ENCODE measurements at regions not wholly inside any gene's neighbourhood (a gene's known extent, or its start where the extent isn't known, plus 50 kb on each side); places are given as distances from the start of the nearest gene placed in this dataset.

DNA sequence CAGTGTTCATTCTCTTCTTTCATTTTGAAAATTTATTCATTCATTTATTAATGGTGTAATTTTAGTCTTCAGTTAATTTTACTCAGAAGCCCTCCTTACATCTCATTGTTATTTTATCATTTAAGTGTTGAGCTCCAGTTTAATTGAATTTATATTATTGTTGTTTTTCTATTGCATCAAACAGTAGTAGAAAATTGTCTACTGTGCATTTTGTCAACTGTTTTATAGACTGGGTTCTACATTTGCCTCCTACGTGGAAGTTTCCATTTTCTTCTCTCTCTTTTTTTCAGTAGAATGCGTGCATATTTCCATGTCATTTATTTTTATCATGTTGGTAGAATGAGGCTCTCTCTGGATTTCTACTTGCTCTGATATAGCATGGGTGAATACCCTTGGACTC is 487.4 kb downstream of the NR2F2 start:
- no peak overlapping the region for H3K27ac ChIP-seq
- intact Hi-C loops (cut with DNase I): no loop called here
- H3K36me3 ChIP-seq: no peaks in the 10 kb centered on the region
- TF ChIP-seq, protein P1, sequence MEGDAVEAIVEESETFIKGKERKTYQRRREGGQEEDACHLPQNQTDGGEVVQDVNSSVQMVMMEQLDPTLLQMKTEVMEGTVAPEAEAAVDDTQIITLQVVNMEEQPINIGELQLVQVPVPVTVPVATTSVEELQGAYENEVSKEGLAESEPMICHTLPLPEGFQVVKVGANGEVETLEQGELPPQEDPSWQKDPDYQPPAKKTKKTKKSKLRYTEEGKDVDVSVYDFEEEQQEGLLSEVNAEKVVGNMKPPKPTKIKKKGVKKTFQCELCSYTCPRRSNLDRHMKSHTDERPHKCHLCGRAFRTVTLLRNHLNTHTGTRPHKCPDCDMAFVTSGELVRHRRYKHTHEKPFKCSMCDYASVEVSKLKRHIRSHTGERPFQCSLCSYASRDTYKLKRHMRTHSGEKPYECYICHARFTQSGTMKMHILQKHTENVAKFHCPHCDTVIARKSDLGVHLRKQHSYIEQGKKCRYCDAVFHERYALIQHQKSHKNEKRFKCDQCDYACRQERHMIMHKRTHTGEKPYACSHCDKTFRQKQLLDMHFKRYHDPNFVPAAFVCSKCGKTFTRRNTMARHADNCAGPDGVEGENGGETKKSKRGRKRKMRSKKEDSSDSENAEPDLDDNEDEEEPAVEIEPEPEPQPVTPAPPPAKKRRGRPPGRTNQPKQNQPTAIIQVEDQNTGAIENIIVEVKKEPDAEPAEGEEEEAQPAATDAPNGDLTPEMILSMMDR (IDR thresholded peaks at IDR 0.05): no peak
- no peak for TF ChIP-seq POLR2A (IDR thresholded peaks at IDR 0.05)
- TF ChIP-seq EP300 (IDR thresholded peaks at IDR 0.05): no peak
- H3K9me3 ChIP-seq: no peaks in the 10 kb centered on the region
- no peaks in the 10 kb centered on the region for H3K27me3 ChIP-seq
- no peaks in the 10 kb centered on the region for H3K4me1 ChIP-seq (ENCODE audit: insufficient read depth)
- no peak for DNase-seq
- H3K4me3 ChIP-seq: no peak overlapping the region
- WGBS, 3 donors: 78 to 87% (median 85%) methylated on average over 2 of the region's 2 CpGs

DNA sequence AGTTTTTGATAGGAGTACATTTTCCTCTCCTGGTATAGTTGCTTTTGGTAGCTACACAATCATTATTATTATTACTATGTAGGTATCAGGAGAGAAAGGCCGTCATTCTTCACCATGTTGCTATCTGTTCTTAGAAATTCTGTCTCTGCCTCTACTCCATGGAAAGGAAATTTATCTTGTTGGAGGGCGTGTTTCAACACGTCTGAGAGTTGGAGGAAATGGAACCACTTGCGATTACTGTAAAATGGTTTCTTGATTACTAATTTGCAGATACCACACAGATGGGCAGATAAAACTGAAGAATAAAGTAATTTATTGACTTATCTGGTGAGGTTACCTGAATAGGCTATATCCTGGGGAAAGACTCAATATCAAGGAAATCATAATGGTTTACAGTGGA is 488.4 kb downstream of the NR2F2 start:
- 80 to 90% (median 82%) methylated on average over 4 of the region's 4 CpGs for WGBS, 3 donors
- intact Hi-C loops (cut with DNase I): no loop called here

DNA sequence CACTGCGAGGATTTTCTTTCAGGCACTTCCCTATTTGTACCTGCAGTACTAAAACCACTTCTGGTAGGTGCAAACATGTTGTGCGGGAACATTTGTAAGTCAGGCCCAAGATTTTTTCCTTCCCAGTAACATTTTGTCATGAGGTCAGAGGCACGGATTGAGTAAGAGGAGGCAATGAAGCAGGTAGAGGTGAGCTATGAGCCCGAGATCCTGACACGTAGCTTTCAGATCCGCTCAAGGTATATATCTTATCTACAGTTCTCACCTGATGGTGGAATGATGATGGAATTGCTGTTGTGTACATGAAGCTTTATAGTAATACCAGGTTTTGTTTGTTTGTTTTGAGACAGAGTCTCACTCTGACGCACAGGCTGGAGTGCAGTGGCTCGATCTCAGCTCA is 497.5 kb downstream of the NR2F2 start:
- no peaks in the 10 kb centered on the region for H3K9me3 ChIP-seq
- intact Hi-C loops (cut with DNase I): no loop called here
- 78 to 82% (median 80%) methylated on average over 8 of the region's 8 CpGs for WGBS, 3 donors
- H3K4me1 ChIP-seq (ENCODE audit: insufficient read depth): no peaks in the 10 kb centered on the region
- no peak overlapping the region for H3K27ac ChIP-seq
- no peaks in the 10 kb centered on the region for H3K27me3 ChIP-seq
- TF ChIP-seq POLR2A (IDR thresholded peaks at IDR 0.05): no peak
- TF ChIP-seq, protein P1 (IDR thresholded peaks at IDR 0.05): no peak
- TF ChIP-seq EP300 (IDR thresholded peaks at IDR 0.05): no peak
- H3K36me3 ChIP-seq: no peaks in the 10 kb centered on the region
- H3K4me3 ChIP-seq: no peak overlapping the region
- no peak for DNase-seq

More for the DNA sequence above, 488.4 kb downstream of the NR2F2 start:
- no peak for DNase-seq
- Histone ChIP-seq H3K9me3 (no peaks in the 10 kb centered on the region), H3K4me1 (ENCODE audit: insufficient read depth) (no peaks in the 10 kb centered on the region), H3K4me3 (no peak overlapping the region), H3K36me3 (no peaks in the 10 kb centered on the region), H3K27ac (no peak overlapping the region), H3K27me3 (no peaks in the 10 kb centered on the region)
- TF ChIP-seq EP300 (IDR thresholded peaks at IDR 0.05) (no peak), POLR2A (IDR thresholded peaks at IDR 0.05) (no peak)
- TF ChIP-seq, protein P1 (IDR thresholded peaks at IDR 0.05): no peak

DNA sequence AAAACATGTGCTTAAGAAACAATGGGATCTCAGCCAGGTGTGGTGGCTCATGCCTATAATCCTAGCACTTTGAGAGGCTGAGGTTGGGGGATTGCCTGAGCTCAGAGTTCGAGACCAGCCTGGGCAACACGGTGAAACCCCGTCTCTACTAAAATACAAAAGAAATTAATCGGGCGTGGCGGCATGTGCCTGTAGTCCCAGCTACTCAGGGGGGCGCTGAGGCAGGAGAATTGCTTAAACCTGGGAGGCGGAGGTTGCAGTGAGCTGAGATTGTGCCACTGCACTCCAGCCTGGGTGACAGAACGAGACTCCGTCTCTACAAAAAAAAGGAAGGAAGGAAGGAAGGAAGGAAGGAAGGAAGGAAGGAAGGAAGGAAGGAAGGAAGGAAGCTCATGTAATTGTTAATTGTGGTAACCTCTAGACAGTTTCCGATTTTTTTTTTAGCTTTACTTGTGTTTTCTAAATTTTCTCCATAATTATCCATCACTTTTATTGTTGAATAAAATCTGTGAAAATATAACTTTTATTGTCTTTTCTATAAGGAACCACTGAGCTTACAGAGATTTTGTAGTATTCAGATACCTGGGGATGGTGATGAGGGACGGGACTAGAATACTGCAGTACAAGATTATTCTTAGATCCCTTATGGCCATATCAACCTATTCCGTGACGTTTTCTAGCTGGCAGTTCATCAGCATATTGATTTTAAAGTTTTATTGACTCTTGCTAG is 506.9 kb downstream of the NR2F2 start:
- 82 to 84% (median 83%) methylated on average over 14 of the region's 14 CpGs for WGBS, 3 donors
- H3K27me3 ChIP-seq: no peaks in the 10 kb centered on the region
- no peak overlapping the region for H3K4me3 ChIP-seq
- no peaks in the 10 kb centered on the region for H3K4me1 ChIP-seq (ENCODE audit: insufficient read depth)
- H3K9me3 ChIP-seq: no peaks in the 10 kb centered on the region
- TF ChIP-seq POLR2A (IDR thresholded peaks at IDR 0.05): no peak
- no peak for TF ChIP-seq EP300 (IDR thresholded peaks at IDR 0.05)
- TF ChIP-seq, protein P1 (IDR thresholded peaks at IDR 0.05): no peak
- no peak overlapping the region for H3K27ac ChIP-seq
- intact Hi-C loops (cut with DNase I): no loop called here
- no peak for DNase-seq
- H3K36me3 ChIP-seq: no peaks in the 10 kb centered on the region

Data from ovary (tissue), 7 donors.